ENCODE measurements at regions not wholly inside any gene's neighbourhood (a gene's known extent, or its start where the extent isn't known, plus 50 kb on each side); places are given as distances from the start of the nearest gene placed in this dataset.

DNA sequence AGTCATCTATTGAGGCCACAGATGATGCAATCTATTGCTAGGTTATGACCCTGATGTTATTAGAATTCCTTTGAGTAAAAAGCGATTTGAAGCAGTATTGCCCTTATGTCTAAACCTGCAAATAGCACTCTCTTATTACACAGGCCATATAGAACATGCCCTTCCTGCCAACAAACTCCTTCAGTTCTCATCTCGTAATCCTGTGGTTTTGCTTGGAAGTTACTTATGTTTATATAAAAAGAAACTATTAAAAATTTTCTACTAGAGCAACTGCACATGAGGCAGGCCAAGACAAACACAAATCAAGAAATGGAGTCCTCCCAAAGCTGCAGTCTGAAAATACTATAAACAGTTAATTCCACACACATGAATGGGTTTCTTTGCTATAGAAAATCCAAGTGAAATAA, 1200.2 kb downstream of the LRFN5 start:
- no peak overlapping the region for H3K9ac ChIP-seq (ENCODE audit: low read length in 3 of 3)
- H3K4me1 ChIP-seq (ENCODE audit: control insufficient read depth in 2 of 3, insufficient read depth in 2 of 3, low read depth in 1 of 3, low read length in 3 of 3) = no peaks in the 10 kb centered on the region
- no peak overlapping the region for H3K4me3 ChIP-seq (ENCODE audit: low read length in 3 of 3)
- H3K27ac ChIP-seq (ENCODE audit: low read depth in 2 of 2, low read length in 2 of 2) = no peak overlapping the region
- no peaks in the 10 kb centered on the region for H3K9me3 ChIP-seq (ENCODE audit: control insufficient read depth in 2 of 3, insufficient read depth in 1 of 3, low read length in 3 of 3)
- intact Hi-C loops (cut with DNase I) = no loop called here
- H3K27me3 ChIP-seq (ENCODE audit: control insufficient read depth, insufficient read depth, low read length) = no peaks in the 10 kb centered on the region
- DNase-seq = peak in 1 of 5 donors; percentile 1
- TF ChIP-seq, protein P1, sequence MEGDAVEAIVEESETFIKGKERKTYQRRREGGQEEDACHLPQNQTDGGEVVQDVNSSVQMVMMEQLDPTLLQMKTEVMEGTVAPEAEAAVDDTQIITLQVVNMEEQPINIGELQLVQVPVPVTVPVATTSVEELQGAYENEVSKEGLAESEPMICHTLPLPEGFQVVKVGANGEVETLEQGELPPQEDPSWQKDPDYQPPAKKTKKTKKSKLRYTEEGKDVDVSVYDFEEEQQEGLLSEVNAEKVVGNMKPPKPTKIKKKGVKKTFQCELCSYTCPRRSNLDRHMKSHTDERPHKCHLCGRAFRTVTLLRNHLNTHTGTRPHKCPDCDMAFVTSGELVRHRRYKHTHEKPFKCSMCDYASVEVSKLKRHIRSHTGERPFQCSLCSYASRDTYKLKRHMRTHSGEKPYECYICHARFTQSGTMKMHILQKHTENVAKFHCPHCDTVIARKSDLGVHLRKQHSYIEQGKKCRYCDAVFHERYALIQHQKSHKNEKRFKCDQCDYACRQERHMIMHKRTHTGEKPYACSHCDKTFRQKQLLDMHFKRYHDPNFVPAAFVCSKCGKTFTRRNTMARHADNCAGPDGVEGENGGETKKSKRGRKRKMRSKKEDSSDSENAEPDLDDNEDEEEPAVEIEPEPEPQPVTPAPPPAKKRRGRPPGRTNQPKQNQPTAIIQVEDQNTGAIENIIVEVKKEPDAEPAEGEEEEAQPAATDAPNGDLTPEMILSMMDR (IDR thresholded peaks at IDR 0.05; ENCODE audit: borderline replicate concordance, extremely low read depth, insufficient read depth) = no peak
- H3K36me3 ChIP-seq (ENCODE audit: control insufficient read depth in 2 of 3, insufficient read depth in 3 of 3, low read length in 3 of 3) = no peaks in the 10 kb centered on the region
- no peak for FAIRE-seq

DNA sequence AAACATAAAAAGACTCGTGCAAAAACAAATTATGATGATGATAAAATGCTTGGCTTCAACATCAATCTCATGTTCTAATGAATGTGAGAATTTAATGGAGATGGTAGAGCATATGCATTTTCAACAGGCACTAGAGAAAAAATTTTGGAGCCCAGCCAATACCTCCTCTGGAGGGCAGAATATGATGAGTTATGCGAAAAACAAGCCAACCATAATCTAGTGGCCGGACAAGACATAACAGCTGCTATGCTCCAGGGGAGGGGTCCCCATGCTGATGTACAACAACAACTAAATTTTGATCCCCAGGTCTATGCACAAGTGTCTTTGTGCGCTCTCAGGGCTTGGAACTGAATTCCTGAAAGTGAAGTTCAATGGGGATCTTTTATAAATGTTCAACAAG, 1197.5 kb downstream of the LRFN5 start:
- no peak for DNase-seq
- no peak for FAIRE-seq
- intact Hi-C loops (cut with DNase I) = no loop called here
- no peak overlapping the region for H3K27ac ChIP-seq (ENCODE audit: low read depth in 2 of 2, low read length in 2 of 2)
- H3K36me3 ChIP-seq (ENCODE audit: control insufficient read depth in 2 of 3, insufficient read depth in 3 of 3, low read length in 3 of 3) = no peaks in the 10 kb centered on the region
- no peaks in the 10 kb centered on the region for H3K4me1 ChIP-seq (ENCODE audit: control insufficient read depth in 2 of 3, insufficient read depth in 2 of 3, low read depth in 1 of 3, low read length in 3 of 3)
- no peaks in the 10 kb centered on the region for H3K9me3 ChIP-seq (ENCODE audit: control insufficient read depth in 2 of 3, insufficient read depth in 1 of 3, low read length in 3 of 3)
- H3K4me3 ChIP-seq (ENCODE audit: low read length in 3 of 3) = no peak overlapping the region
- TF ChIP-seq, protein P1 (IDR thresholded peaks at IDR 0.05; ENCODE audit: borderline replicate concordance, extremely low read depth, insufficient read depth) = no peak
- no peak overlapping the region for H3K9ac ChIP-seq (ENCODE audit: low read length in 3 of 3)
- H3K27me3 ChIP-seq (ENCODE audit: control insufficient read depth, insufficient read depth, low read length) = no peaks in the 10 kb centered on the region

DNA sequence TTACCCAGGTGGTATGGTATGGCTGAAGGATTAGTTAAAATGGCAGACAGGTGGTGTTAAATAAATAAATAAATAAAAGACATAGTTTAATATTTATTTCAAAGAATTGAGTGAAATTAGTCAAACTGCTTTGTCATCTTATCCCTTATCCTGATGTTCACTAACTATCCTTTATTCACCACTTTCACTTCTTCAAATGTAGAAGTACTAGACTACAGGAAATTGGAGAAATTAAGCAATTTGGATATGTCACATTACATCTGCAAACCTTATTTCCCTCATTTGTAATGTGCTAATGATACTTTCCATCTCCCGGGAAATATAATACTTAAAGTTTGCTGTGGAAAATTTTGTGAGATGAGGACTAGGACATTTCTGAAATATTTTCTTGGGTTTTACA, 1195.7 kb downstream of the LRFN5 start:
- FAIRE-seq (no peak), DNase-seq (no peak)
- no peaks in the 10 kb centered on the region for H3K36me3 ChIP-seq (ENCODE audit: control insufficient read depth in 2 of 3, insufficient read depth in 3 of 3, low read length in 3 of 3)
- H3K9ac ChIP-seq (ENCODE audit: low read length in 3 of 3) = no peak overlapping the region
- H3K4me3 ChIP-seq (ENCODE audit: low read length in 3 of 3) = no peak overlapping the region
- TF ChIP-seq, protein P1 (IDR thresholded peaks at IDR 0.05; ENCODE audit: borderline replicate concordance, extremely low read depth, insufficient read depth) = no peak
- intact Hi-C loops (cut with DNase I) = no loop called here
- no peaks in the 10 kb centered on the region for H3K27me3 ChIP-seq (ENCODE audit: control insufficient read depth, insufficient read depth, low read length)
- no peak overlapping the region for H3K27ac ChIP-seq (ENCODE audit: low read depth in 2 of 2, low read length in 2 of 2)
- no peaks in the 10 kb centered on the region for H3K9me3 ChIP-seq (ENCODE audit: control insufficient read depth in 2 of 3, insufficient read depth in 1 of 3, low read length in 3 of 3)
- no peaks in the 10 kb centered on the region for H3K4me1 ChIP-seq (ENCODE audit: control insufficient read depth in 2 of 3, insufficient read depth in 2 of 3, low read depth in 1 of 3, low read length in 3 of 3)

DNA sequence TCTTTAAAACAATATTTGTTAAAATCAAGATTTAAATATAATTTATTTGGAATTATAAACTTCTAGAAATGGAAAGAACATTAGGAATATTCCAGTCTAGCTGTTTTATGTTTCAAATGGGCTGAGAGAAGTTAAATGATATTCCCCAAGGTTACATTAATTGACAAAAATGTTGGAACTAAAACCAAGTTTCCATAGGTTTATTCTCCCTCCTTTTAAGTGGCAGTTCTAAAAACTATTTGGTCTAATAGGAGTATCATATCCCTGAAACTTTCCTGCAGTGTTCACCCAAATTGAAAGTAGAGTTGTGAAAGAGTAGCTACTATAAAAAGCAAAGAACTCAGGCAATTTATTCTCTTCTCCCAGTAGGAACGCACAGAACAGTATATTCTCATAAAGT, 1185.5 kb downstream of the LRFN5 start:
- no peak overlapping the region for H3K4me3 ChIP-seq (ENCODE audit: low read length in 3 of 3)
- H3K4me1 ChIP-seq (ENCODE audit: control insufficient read depth in 2 of 3, insufficient read depth in 2 of 3, low read depth in 1 of 3, low read length in 3 of 3) = no peaks in the 10 kb centered on the region
- DNase-seq = no peak
- H3K27ac ChIP-seq (ENCODE audit: low read depth in 2 of 2, low read length in 2 of 2) = no peak overlapping the region
- no peak for FAIRE-seq
- H3K9ac ChIP-seq (ENCODE audit: low read length in 3 of 3) = no peak overlapping the region
- intact Hi-C loops (cut with DNase I) = no loop called here
- no peaks in the 10 kb centered on the region for H3K27me3 ChIP-seq (ENCODE audit: control insufficient read depth, insufficient read depth, low read length)
- no peaks in the 10 kb centered on the region for H3K36me3 ChIP-seq (ENCODE audit: control insufficient read depth in 2 of 3, insufficient read depth in 3 of 3, low read length in 3 of 3)
- TF ChIP-seq, protein P1 (IDR thresholded peaks at IDR 0.05; ENCODE audit: borderline replicate concordance, extremely low read depth, insufficient read depth) = no peak
- H3K9me3 ChIP-seq (ENCODE audit: control insufficient read depth in 2 of 3, insufficient read depth in 1 of 3, low read length in 3 of 3) = no peaks in the 10 kb centered on the region

All from kidney (tissue), 13 donors.